T-helper 2 cell treated with Interferon-gamma antibody and Interleukin-4, amounts not matched to agents 5 μg/mL and 100 μg/mL, for 36 hours (primary cell): ENCODE measurements at regions not wholly inside any gene's neighbourhood (a gene's known extent, or its start where the extent isn't known, plus 50 kb on each side); places are given as distances from the start of the nearest gene placed in this dataset.

Source experiments
- DNase-seq: peaks from one replicate; pipeline ENCODE4 v3.0.0; 2021; ENCODE audit warnings: low spot score
- H3K27ac Mint-ChIP-seq: one replicate; pipeline ENCODE4 v1.8.0; 2021; ENCODE audit warnings: mild to moderate bottlenecking, mixed read lengths
- H3K27me3 Mint-ChIP-seq: one replicate; pipeline ENCODE4 v1.8.0; 2021; ENCODE audit warnings: low read depth, mixed read lengths
- H3K36me3 Mint-ChIP-seq: one replicate; pipeline ENCODE4 v1.8.0; 2021; ENCODE audit warnings: low read depth, mixed read lengths
- H3K4me1 Mint-ChIP-seq: one replicate; pipeline ENCODE4 v1.8.0; 2021; ENCODE audit warnings: low read depth, mixed read lengths
- H3K4me3 Mint-ChIP-seq: one replicate; pipeline ENCODE4 v1.8.0; 2022; ENCODE audit warnings: mild to moderate bottlenecking, moderate library complexity, mixed read lengths
- H3K9me3 Mint-ChIP-seq: one replicate; pipeline ENCODE4 v1.8.0; 2021; ENCODE audit warnings: mixed read lengths

DNA sequence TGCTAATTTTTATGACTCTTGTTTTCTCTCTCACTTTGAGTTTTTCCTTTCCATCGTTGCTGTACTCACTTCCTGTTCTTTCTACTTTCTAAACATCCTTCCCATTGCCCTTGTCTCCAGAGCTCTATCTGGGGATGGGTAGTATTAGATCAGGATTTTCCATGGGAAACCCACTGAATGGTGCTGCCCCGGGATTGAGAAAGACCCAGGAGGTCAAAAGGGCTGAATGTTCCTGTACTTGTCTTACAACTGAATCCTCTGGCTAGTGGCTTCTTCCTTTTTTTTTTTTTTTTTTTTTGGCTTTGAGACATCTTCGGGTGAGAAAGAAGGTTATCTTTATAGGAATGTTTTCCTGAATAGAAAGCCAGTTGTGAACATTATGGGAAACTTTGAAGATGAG, 364.8 kb upstream of the SLC14A2 start:
- no peak for DNase-seq
- no peaks in the 10 kb centered on the region for H3K4me1 Mint-ChIP-seq
- no peaks in the 10 kb centered on the region for H3K9me3 Mint-ChIP-seq
- no peak overlapping the region for H3K27ac Mint-ChIP-seq
- no peaks in the 10 kb centered on the region for H3K36me3 Mint-ChIP-seq
- H3K4me3 Mint-ChIP-seq, result no peak overlapping the region
- H3K27me3 Mint-ChIP-seq, result no peaks in the 10 kb centered on the region

GRCh38 chr18:45251236-45251635, 364.0 kb upstream of the SLC14A2 start:
- no peak overlapping the region for H3K4me3 Mint-ChIP-seq
- no peak for DNase-seq
- H3K9me3 Mint-ChIP-seq, result no peaks in the 10 kb centered on the region
- no peaks in the 10 kb centered on the region for H3K4me1 Mint-ChIP-seq
- no peak overlapping the region for H3K27ac Mint-ChIP-seq
- no peaks in the 10 kb centered on the region for H3K36me3 Mint-ChIP-seq
- no peaks in the 10 kb centered on the region for H3K27me3 Mint-ChIP-seq

DNA sequence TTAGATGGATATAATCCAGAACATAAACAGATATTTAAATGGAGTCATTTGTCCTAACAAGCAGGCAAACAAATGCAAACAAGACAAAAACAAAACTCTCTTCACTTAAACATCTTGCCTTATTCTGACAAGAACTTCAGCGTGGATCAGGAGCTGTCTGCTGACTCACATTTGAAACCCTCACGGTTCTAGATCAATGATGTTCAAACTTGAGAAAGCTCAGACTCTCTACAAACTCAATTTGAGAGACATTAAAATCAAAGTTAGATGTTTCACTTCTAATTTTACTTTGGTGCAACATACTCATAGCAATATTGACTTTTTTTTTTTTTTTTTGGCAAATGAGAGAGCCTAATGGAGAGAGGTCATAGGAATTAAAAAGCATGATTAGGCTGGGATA, 362.8 kb upstream of the SLC14A2 start:
- Mint-ChIP-seq H3K4me1 (no peaks in the 10 kb centered on the region), H3K9me3 (no peaks in the 10 kb centered on the region), H3K27ac (no peak overlapping the region), H3K4me3 (no peak overlapping the region), H3K36me3 (no peaks in the 10 kb centered on the region), H3K27me3 (no peaks in the 10 kb centered on the region)
- DNase-seq, result no peak

DNA sequence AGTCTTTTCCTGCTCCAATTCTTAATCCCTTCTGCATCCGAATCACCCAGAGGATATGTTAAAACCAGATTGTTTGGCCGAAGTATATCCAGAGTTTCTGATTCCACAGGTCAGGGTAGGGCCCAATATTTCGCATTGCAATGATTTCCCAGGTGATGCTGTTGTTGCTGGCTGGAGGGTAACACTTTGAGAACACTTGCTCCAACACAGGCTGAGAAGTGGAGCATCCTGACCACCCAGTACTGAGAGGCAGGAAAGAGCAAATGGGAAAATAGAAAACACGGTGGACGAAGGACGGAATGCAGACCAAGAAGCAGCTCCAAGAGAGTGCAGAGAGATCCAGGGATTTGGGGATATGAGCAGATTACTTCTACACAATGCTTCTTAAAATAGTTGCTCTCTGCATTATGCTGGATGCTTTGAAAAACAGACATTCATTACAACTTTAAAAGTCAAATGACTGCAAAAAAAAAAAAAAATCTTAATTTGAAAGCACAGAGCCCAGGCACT, 362.2 kb upstream of the SLC14A2 start:
- no peaks in the 10 kb centered on the region for H3K9me3 Mint-ChIP-seq
- no peak for DNase-seq
- H3K4me1 Mint-ChIP-seq, result no peaks in the 10 kb centered on the region
- H3K4me3 Mint-ChIP-seq, result no peak overlapping the region
- no peaks in the 10 kb centered on the region for H3K27me3 Mint-ChIP-seq
- no peaks in the 10 kb centered on the region for H3K36me3 Mint-ChIP-seq
- no peak overlapping the region for H3K27ac Mint-ChIP-seq

GRCh38 chr18:45253973-45254708, 361.1 kb upstream of the SLC14A2 start:
- Mint-ChIP-seq H3K36me3 (no peaks in the 10 kb centered on the region), H3K27ac (no peak overlapping the region), H3K4me1 (no peaks in the 10 kb centered on the region), H3K27me3 (no peaks in the 10 kb centered on the region), H3K4me3 (no peak overlapping the region), H3K9me3 (no peaks in the 10 kb centered on the region)
- DNase-seq, result no peak

GRCh38 chr18:45254709-45255082, 360.6 kb upstream of the SLC14A2 start:
- H3K9me3 Mint-ChIP-seq, result no peaks in the 10 kb centered on the region
- H3K4me1 Mint-ChIP-seq, result no peaks in the 10 kb centered on the region
- DNase-seq, result no peak
- H3K27me3 Mint-ChIP-seq, result no peaks in the 10 kb centered on the region
- H3K36me3 Mint-ChIP-seq, result no peaks in the 10 kb centered on the region
- no peak overlapping the region for H3K27ac Mint-ChIP-seq
- H3K4me3 Mint-ChIP-seq, result no peak overlapping the region

GRCh38 chr18:45255197-45255890, 359.9 kb upstream of the SLC14A2 start:
- Mint-ChIP-seq H3K27ac (no peak overlapping the region), H3K4me3 (no peak overlapping the region), H3K4me1 (no peaks in the 10 kb centered on the region), H3K36me3 (no peaks in the 10 kb centered on the region), H3K27me3 (no peaks in the 10 kb centered on the region), H3K9me3 (no peaks in the 10 kb centered on the region)
- no peak for DNase-seq

DNA sequence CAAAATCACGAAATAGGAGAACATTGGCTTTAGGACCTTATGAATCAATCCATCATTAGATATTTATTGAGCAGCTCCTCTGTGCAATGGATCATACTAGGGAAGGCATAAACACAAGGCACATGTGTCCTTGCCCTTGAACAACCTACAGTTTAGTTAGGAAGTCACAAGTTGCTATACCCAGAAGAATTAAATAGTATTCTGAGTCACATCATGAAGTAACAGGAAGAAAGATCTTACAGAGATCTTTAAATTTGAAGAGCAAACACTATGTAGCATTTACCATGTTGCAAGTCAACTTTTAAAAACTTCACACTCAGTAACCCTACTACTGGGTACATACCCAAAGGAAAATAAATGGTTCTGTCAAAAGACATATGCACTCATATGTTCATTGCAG, 355.2 kb upstream of the SLC14A2 start:
- H3K27ac Mint-ChIP-seq, result no peak overlapping the region
- DNase-seq, result no peak

DNA sequence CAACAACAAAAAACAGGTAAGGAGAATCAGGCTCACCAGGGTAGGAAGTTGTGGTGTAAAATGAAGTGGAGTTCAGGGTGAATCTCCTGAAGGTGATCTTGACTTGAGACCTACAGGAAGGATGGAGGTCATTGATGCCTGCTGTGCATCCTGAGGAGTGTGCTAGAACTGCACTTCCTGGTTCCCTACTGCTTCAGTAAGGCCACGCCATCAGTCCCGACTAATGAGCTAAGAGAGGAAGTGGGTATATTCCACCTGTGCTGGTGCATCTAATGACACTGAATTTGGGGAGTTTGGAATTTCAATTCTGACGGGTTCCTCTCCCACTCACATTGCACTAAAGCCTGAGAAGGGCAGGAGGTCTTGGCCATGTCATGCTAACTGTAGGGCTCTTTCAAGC, 349.3 kb upstream of the SLC14A2 start:
- H3K27ac Mint-ChIP-seq, result no peak overlapping the region
- no peaks in the 10 kb centered on the region for H3K4me1 Mint-ChIP-seq
- H3K36me3 Mint-ChIP-seq, result no peaks in the 10 kb centered on the region
- H3K27me3 Mint-ChIP-seq, result no peaks in the 10 kb centered on the region
- DNase-seq, result no peak
- H3K9me3 Mint-ChIP-seq, result no peaks in the 10 kb centered on the region
- H3K4me3 Mint-ChIP-seq, result no peak overlapping the region

More for the DNA sequence above, 355.2 kb upstream of the SLC14A2 start:
- H3K27me3 Mint-ChIP-seq, result no peaks in the 10 kb centered on the region
- no peak overlapping the region for H3K4me3 Mint-ChIP-seq
- no peaks in the 10 kb centered on the region for H3K36me3 Mint-ChIP-seq
- no peaks in the 10 kb centered on the region for H3K4me1 Mint-ChIP-seq
- H3K9me3 Mint-ChIP-seq, result no peaks in the 10 kb centered on the region

GRCh38 chr18:45267622-45268021, 347.7 kb upstream of the SLC14A2 start:
- DNase-seq, result no peak
- H3K4me3 Mint-ChIP-seq, result no peak overlapping the region
- H3K4me1 Mint-ChIP-seq, result no peaks in the 10 kb centered on the region
- no peak overlapping the region for H3K27ac Mint-ChIP-seq
- no peaks in the 10 kb centered on the region for H3K36me3 Mint-ChIP-seq
- H3K9me3 Mint-ChIP-seq, result no peaks in the 10 kb centered on the region
- no peaks in the 10 kb centered on the region for H3K27me3 Mint-ChIP-seq

GRCh38 chr18:45268583-45268982, 346.7 kb upstream of the SLC14A2 start:
- no peaks in the 10 kb centered on the region for H3K4me1 Mint-ChIP-seq
- no peaks in the 10 kb centered on the region for H3K9me3 Mint-ChIP-seq
- H3K27me3 Mint-ChIP-seq, result no peaks in the 10 kb centered on the region
- H3K27ac Mint-ChIP-seq, result no peak overlapping the region
- DNase-seq, result no peak
- no peaks in the 10 kb centered on the region for H3K36me3 Mint-ChIP-seq
- H3K4me3 Mint-ChIP-seq, result no peak overlapping the region

- no peak for DNase-seq
- no peak overlapping the region for H3K4me3 Mint-ChIP-seq
- H3K27ac Mint-ChIP-seq, result no peak overlapping the region
- no peaks in the 10 kb centered on the region for H3K4me1 Mint-ChIP-seq
- no peaks in the 10 kb centered on the region for H3K36me3 Mint-ChIP-seq
- H3K27me3 Mint-ChIP-seq, result no peaks in the 10 kb centered on the region
- H3K9me3 Mint-ChIP-seq, result peaks cover under 1% of the 10 kb centered on the region
These were observed 344.9 kb upstream of the SLC14A2 start for GRCh38 chr18:45270289-45270771.

GRCh38 chr18:45274026-45274425, 341.2 kb upstream of the SLC14A2 start:
- DNase-seq, result no peak
- Mint-ChIP-seq H3K27ac (no peak overlapping the region), H3K9me3 (peaks cover 4% of the 10 kb centered on the region), H3K36me3 (no peaks in the 10 kb centered on the region), H3K4me3 (no peak overlapping the region), H3K4me1 (no peaks in the 10 kb centered on the region), H3K27me3 (no peaks in the 10 kb centered on the region)

- no peaks in the 10 kb centered on the region for H3K4me1 Mint-ChIP-seq
- H3K36me3 Mint-ChIP-seq, result no peaks in the 10 kb centered on the region
- no peak overlapping the region for H3K27ac Mint-ChIP-seq
- H3K4me3 Mint-ChIP-seq, result no peak overlapping the region
- no peak for DNase-seq
- H3K9me3 Mint-ChIP-seq, result peaks cover 4% of the 10 kb centered on the region
- no peaks in the 10 kb centered on the region for H3K27me3 Mint-ChIP-seq
These were observed 339.7 kb upstream of the SLC14A2 start for GRCh38 chr18:45275367-45276113.
